ENCODE measurements at regions not wholly inside any gene's neighbourhood (a gene's known extent, or its start where the extent isn't known, plus 50 kb on each side); places are given as distances from the start of the nearest gene placed in this dataset.

DNA sequence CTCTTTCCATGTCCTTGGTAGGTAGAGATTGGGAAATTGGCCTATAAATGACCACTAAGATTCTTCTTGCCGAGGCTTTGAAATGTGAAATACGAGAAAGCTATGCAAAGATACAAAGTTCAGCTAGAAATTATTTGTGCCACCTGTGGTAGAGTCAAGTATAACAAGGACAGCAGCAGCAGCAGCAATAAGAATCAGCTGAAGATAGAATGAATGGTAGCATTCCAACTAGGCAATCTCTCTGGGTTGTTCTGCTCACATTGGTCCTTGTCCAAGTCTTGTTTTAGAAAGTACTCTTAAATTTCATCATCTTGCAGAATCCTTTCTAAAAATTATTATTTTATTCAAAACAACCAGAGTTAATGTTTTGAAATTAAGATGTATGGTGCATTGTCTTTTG, 67.8 kb upstream of the PCDH10 start:
- no peak for DNase-seq

GRCh38 chr4:133084421-133084820, 64.7 kb upstream of the PCDH10 start:
- DNase-seq: no peak

DNA sequence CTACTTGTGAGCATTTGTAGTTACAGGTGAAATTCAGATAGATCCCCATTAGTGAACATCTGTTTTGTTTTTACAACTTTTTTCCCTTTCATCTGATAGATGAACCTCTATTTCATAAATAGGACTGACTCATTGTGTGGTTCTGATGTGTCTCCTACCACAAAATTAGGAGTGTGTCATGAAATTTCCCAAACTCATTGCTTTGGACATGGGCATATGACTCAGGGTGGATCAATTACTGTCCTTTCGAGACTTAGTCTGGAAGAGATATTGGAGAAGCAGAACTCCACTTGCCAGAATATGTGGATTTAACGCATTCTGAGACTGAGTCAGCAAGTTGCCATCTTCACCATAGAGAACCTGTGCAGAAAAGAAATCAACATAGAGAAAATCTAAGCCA, 53.5 kb upstream of the PCDH10 start:
- no peak for DNase-seq

DNA sequence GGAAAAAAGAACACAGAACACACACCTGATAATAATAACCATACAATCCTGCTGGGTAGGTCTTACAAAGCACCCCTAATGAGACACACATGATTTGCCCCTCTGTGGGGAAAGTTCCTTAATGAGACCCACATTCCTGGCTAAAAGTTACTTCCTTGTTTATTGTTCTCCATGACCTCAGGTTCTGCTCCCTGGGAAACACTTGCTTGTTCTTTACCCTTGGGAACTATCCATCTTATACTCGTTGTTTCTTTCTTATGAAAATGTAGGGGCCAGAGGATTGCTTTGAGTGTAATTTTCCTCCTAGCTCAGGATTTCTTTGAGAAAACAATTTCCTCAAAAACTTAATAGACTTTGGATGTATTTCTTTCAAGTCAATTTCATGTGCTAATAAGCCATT, 52.1 kb upstream of the PCDH10 start:
- no peak for DNase-seq

Data from NCI-H1105 (cell line).